H1 (cell line): ENCODE measurements at regions not wholly inside any gene's neighbourhood (a gene's known extent, or its start where the extent isn't known, plus 50 kb on each side); places are given as distances from the start of the nearest gene placed in this dataset.

ENCODE experiments used
- SIN3A ChIP-seq, 2 experiments: IDR thresholded peaks in 1 of 2; conservative IDR thresholded peaks in 1 of 2; 2 replicates each; pipeline ENCODE4 v1.6.1; 2011 to 2012; ENCODE audit warnings: low read length in 2 of 2, improper control_type of control experiment in 1 of 2, low read depth in 1 of 2, mild to moderate bottlenecking in 1 of 2
- TEAD4 ChIP-seq: IDR thresholded peaks from 2 replicates; pipeline ENCODE4 v1.6.1; 2012; ENCODE audit warnings: low read depth, low read length, inconsistent platforms, mixed read lengths

DNA sequence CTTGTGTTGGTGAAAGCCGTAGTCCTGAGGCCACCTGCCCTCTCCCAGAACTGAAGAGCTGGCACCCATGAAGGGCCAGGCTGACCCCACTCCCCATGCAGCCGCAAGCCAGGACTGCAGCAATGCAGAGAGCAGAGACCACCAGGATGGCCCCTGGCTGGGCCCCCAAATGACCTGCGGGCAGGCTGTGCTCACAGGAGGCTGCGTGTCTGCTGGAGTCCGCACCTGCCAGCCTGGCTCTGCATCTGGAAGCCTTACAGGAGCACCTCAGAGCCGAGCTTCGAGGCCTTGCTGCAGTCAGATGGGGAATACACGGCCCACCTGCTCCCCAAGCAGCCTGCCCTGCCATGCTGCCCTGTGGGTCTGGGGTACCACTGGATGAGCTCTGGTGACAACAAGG lies 1336.8 kb downstream of the TBC1D22A start (continued):
- TF ChIP-seq SIN3A (conservative IDR thresholded peaks at IDR 0.05 in 1 of 2, IDR thresholded peaks at IDR 0.05 in 1 of 2; ENCODE audit: low read depth in 1 of 2, low read length in 2 of 2), result no peak
- no peak for TF ChIP-seq TEAD4
